Spleen (tissue), 7 donors: ENCODE measurements at regions not wholly inside any gene's neighbourhood (a gene's known extent, or its start where the extent isn't known, plus 50 kb on each side); places are given as distances from the start of the nearest gene placed in this dataset.

Source experiments
- CTCF ChIP-seq, 11 experiments: fragments of 200-600 bp in 7 of 11; fragments of 450-650 bp in 4 of 11; sonication (generic) in 4 of 11; IDR thresholded peaks in 8 of 11; conservative IDR thresholded peaks in 3 of 11; 1 replicate in 7 of 11; 2 replicates in 4 of 11; pipeline versions ENCODE4 v1.4.0 to v1.8.0; 2016 to 2021; ENCODE audit warnings: antibody characterized with exemption in 11 of 11, inconsistent platforms in 4 of 11, mild to moderate bottlenecking in 1 of 11
- POLR2A ChIP-seq, 3 donors: fragments of 450-650 bp; IDR thresholded peaks; one replicate each; pipeline ENCODE4 v1.5.1; 2017; ENCODE audit warnings: antibody characterized with exemption in 3 of 3, mild to moderate bottlenecking in 1 of 3
- POLR2AphosphoS5 ChIP-seq, 3 donors: sonication (generic); formaldehyde crosslinking; IDR thresholded peaks; one replicate each; pipeline ENCODE4 v1.5.1; 2017; ENCODE audit warnings: antibody characterized with exemption in 3 of 3
- donor health status: DM: no; HTN: no; CAD: no; lungs with moderate emphysema.
- donor health status: DM: no; HTN: no; CAD: no.
- donor health status: DM: no; HTN: no; CAD: no.

DNA sequence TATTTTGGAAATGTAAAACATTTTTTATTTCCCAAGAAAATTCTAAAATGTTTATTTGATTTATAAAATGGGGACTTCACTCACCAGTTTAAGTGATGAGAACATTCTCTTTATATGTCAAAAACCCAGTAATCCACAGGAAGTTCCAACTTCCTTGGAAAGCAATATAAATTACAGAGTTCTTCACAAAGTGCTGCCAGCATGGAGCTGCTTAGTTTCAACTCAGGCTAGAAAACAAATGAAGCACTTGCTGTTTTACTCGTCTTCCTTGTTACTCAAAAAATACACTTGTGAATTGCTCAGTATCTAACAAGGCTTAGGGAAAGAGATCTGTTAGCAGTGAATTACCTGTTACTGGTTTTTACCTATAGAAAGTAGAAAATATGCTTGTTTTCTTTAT is 942.7 kb upstream of the MDGA2 start:
- TF ChIP-seq CTCF (IDR thresholded peaks at IDR 0.05 in 8 of 11, conservative IDR thresholded peaks at IDR 0.05 in 3 of 11) (no peak), POLR2A (IDR thresholded peaks at IDR 0.05) (no peak), POLR2AphosphoS5 (IDR thresholded peaks at IDR 0.05) (no peak)
